ENCODE measurements at regions not wholly inside any gene's neighbourhood (a gene's known extent, or its start where the extent isn't known, plus 50 kb on each side); places are given as distances from the start of the nearest gene placed in this dataset.
A peak's percentile ranks its signal among the peaks of the same experiment; 100 is the strongest.

GRCh38 chr5:3303777-3304176 lies 291.9 kb upstream of the IRX1 start:
- peaks cover 54% of the 10 kb centered on the region for H3K4me1 Mint-ChIP-seq

DNA sequence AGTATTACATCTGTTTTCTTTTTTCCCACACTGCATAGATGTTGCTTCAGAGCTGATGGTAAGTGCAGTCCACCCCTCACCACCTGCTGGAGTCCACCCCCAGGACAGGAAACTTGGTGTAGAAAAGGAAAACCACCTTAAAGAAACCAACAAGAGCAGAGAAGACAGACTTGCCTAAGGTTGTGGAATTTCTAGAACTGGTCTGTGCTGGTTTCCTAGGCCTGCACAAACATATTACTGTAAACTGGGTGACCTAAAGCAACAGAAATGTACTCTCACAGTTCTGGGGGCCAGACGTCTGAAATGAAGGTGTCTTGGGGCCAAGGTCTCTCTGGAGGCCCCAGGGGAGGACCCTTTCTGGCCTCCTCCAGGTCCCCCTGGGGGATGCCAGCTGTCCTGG lies 293.4 kb upstream of the IRX1 start:
- no peak for TF ChIP-seq CTCF (IDR thresholded peaks at IDR 0.05)
- Mint-ChIP-seq H3K27ac (peak overlapping the region; percentile 70), H3K9me3 (peaks cover 5% of the 10 kb centered on the region), H3K27me3 (ENCODE audit: low read depth, poor library complexity) (peaks cover 69% of the 10 kb centered on the region), H3K4me1 (peaks cover 59% of the 10 kb centered on the region), H3K4me3 (peak overlapping the region; percentile 39), H3K36me3 (ENCODE audit: low read depth) (no peaks in the 10 kb centered on the region)
- no peak for DNase-seq

More at GRCh38 chr5:3303777-3304176, 291.9 kb upstream of the IRX1 start:
- TF ChIP-seq CTCF (IDR thresholded peaks at IDR 0.05): no peak
- Mint-ChIP-seq H3K27ac (no peak overlapping the region), H3K9me3 (peaks cover 5% of the 10 kb centered on the region), H3K36me3 (ENCODE audit: low read depth) (no peaks in the 10 kb centered on the region), H3K4me3 (no peak overlapping the region), H3K27me3 (ENCODE audit: low read depth, poor library complexity) (peaks cover 65% of the 10 kb centered on the region)
- DNase-seq: no peak

GRCh38 chr5:3301306-3301705 lies 294.3 kb upstream of the IRX1 start:
- TF ChIP-seq CTCF (IDR thresholded peaks at IDR 0.05): no peak
- H3K36me3 Mint-ChIP-seq (ENCODE audit: low read depth): no peaks in the 10 kb centered on the region
- peak overlapping the region; percentile 60 for H3K4me3 Mint-ChIP-seq
- H3K4me1 Mint-ChIP-seq: peaks cover 59% of the 10 kb centered on the region
- peaks cover 5% of the 10 kb centered on the region for H3K9me3 Mint-ChIP-seq
- peak overlapping the region; percentile 70 for H3K27ac Mint-ChIP-seq
- H3K27me3 Mint-ChIP-seq (ENCODE audit: low read depth, poor library complexity): peaks cover 72% of the 10 kb centered on the region
- peak; percentile 58 for DNase-seq

DNA sequence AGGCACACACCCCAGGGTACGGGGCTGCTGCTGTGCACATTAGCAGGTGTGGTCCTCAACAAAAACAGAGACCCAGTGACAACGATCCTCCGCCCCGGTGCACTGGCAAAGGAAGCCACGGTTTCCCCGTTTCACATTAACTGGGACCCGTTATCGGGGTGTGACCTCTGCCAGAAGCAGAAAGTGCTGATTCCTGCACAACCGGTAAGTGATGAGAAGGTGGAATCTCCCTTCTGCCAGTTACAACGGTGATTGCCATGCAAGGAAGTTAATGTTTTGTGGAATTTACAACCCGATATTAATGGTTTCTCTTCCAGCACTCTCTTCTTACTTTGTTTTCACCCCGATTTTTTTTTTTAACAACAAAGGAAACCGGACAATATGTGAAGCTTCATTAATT lies 294.9 kb upstream of the IRX1 start:
- Mint-ChIP-seq H3K4me3 (peak overlapping the region; percentile 60), H3K27ac (peak overlapping the region; percentile 70), H3K36me3 (ENCODE audit: low read depth) (no peaks in the 10 kb centered on the region), H3K9me3 (peaks cover 5% of the 10 kb centered on the region), H3K4me1 (peaks cover 59% of the 10 kb centered on the region), H3K27me3 (ENCODE audit: low read depth, poor library complexity) (peaks cover 72% of the 10 kb centered on the region)
- DNase-seq: no peak
- no peak for TF ChIP-seq CTCF (IDR thresholded peaks at IDR 0.05)

DNA sequence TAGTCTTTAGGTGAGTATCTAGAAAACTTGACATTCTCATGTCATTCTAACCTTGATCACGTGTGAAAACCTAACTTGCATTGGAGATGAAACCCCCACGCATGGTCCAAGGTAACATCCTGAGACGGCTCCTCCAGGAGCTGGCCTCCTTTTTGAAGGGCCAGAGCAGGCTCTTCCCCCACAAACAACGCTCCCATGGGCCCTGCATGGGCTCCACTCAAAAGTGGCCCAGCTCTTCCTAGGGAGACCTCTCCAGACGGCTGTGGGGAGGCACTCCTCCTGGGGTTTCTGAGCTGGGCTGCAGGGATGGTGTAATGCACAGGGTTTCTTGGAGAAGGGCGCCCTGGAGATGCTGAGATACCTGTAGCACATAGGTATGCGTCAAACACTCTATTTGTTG lies 296.2 kb upstream of the IRX1 start:
- DNase-seq: no peak
- Mint-ChIP-seq H3K4me3 (no peak overlapping the region), H3K36me3 (ENCODE audit: low read depth) (no peaks in the 10 kb centered on the region), H3K9me3 (peaks cover 7% of the 10 kb centered on the region), H3K27ac (no peak overlapping the region), H3K4me1 (peaks cover 54% of the 10 kb centered on the region), H3K27me3 (ENCODE audit: low read depth, poor library complexity) (peaks cover 72% of the 10 kb centered on the region)
- no peak for TF ChIP-seq CTCF (IDR thresholded peaks at IDR 0.05)

DNA sequence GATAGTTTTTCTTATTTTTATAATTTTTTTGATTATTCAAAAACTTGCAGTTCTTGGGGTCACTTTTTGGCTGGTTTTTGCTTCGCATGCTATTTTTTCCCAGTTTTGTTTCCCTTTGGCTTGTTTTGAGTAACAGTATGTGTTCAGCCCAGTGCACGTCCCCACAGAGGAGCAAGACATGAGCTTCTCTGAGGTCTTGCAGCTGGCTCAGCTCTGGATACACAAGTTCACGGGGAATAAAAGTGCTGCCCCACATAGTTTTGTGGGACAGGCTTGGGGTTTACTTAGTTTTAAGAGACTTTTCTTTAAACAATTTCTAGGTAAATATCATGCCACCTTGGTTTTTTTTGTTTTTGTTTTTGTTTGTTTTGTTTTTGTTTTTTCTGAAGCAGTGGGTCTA lies 297.8 kb upstream of the IRX1 start:
- Mint-ChIP-seq H3K4me1 (peaks cover 42% of the 10 kb centered on the region), H3K27me3 (ENCODE audit: low read depth, poor library complexity) (peaks cover 73% of the 10 kb centered on the region), H3K4me3 (no peak overlapping the region), H3K27ac (peak overlapping the region; percentile 34), H3K36me3 (ENCODE audit: low read depth) (no peaks in the 10 kb centered on the region), H3K9me3 (peaks cover 7% of the 10 kb centered on the region)
- TF ChIP-seq CTCF (IDR thresholded peaks at IDR 0.05): no peak
- no peak for DNase-seq
